ENCODE measurements at regions not wholly inside any gene's neighbourhood (a gene's known extent, or its start where the extent isn't known, plus 50 kb on each side); places are given as distances from the start of the nearest gene placed in this dataset.

- TF ChIP-seq HSF1 (IDR thresholded peaks at IDR 0.05; ENCODE audit: low read depth, low read length): no peak
- no peak for TF ChIP-seq NR2C2 (IDR thresholded peaks at IDR 0.05; ENCODE audit: borderline replicate concordance, control insufficient read depth, insufficient read length, low read depth)
- TF ChIP-seq STAT1 (conservative IDR thresholded peaks at IDR 0.05): no peak
Measured at GRCh38 chr5:67541875-67542274, 345.3 kb upstream of the CD180 start (continued).

GRCh38 chr5:67538855-67539506, 342.4 kb upstream of the CD180 start:
- FAIRE-seq: no peak
- TF ChIP-seq ATF3 (IDR thresholded peaks at IDR 0.05; ENCODE audit: borderline replicate concordance, extremely low read depth, low read depth, low read length) (no peak), SMAD5 (IDR thresholded peaks at IDR 0.05; ENCODE audit: low read depth) (no peak), HDAC6 (IDR thresholded peaks at IDR 0.05; ENCODE audit: unreplicated experiment) (no peak), E2F8 (IDR thresholded peaks at IDR 0.05; ENCODE audit: low read depth, partially characterized antibody) (no peak), ZNF24 (IDR thresholded peaks at IDR 0.05) (no peak), MEF2A (IDR thresholded peaks at IDR 0.05; ENCODE audit: insufficient read depth, low read depth, low read length) (no peak), HSF1 (IDR thresholded peaks at IDR 0.05; ENCODE audit: low read depth, low read length) (no peak), ZBTB40 (IDR thresholded peaks at IDR 0.05; ENCODE audit: borderline replicate concordance) (no peak)

More at GRCh38 chr5:67538855-67539506, 342.4 kb upstream of the CD180 start:
- intact Hi-C loops (cut with micrococcal nuclease; ENCODE audit: unreplicated experiment) (no loop called here), in situ Hi-C loops (cut with MboI) (no loop called here)
- H3K4me1 ChIP-seq (ENCODE audit: control insufficient read depth, insufficient read depth, low read length): no peaks in the 10 kb centered on the region
- no peaks in the 10 kb centered on the region for H3K36me3 ChIP-seq (ENCODE audit: control insufficient read depth in 2 of 2, insufficient read depth in 2 of 2, low read length in 1 of 2)
- H3K4me2 ChIP-seq (ENCODE audit: control insufficient read depth, insufficient read depth): no peak overlapping the region
- no peaks in the 10 kb centered on the region; the same call in 2 of the 3 replicates for H3K9me3 ChIP-seq (replicated peaks; ENCODE audit: control insufficient read depth, insufficient read depth, low read length)
- no peaks in the 10 kb centered on the region for H4K20me1 ChIP-seq (ENCODE audit: control insufficient read depth, insufficient read depth)
- no peak overlapping the region for H3K9ac ChIP-seq (ENCODE audit: control insufficient read depth, insufficient read depth, low read length)
- DNase-seq (ENCODE audit: low read depth, low spot score) (no peak), ATAC-seq (no peak)
- 41% methylated on average over 2 of the region's 2 CpGs for WGBS (ENCODE audit: insufficient coverage, insufficient replicate concordance, low lambda C conversion rate, missing lambda C conversion rate)
- no peak overlapping the region for H3K27ac ChIP-seq (ENCODE audit: control insufficient read depth, insufficient read depth)
- no peaks in the 10 kb centered on the region for H3K79me2 ChIP-seq (ENCODE audit: control insufficient read depth, insufficient read depth, low read length)
- H3K27me3 ChIP-seq (replicated peaks in 1 of 2; ENCODE audit: control insufficient read depth in 2 of 2, insufficient read depth in 2 of 2, low read length in 1 of 2): no peaks in the 10 kb centered on the region
- ChIA-PET POLR2A (no interaction called here), RAD21 (ENCODE audit: unreplicated experiment) (no interaction called here), CTCF (no interaction called here), SMC1A (ENCODE audit: uncharacterized antibody, unreplicated experiment) (no interaction called here)
- H2AFZ ChIP-seq (ENCODE audit: control insufficient read depth, low read depth, low read length): no peak overlapping the region
- no TSS peak for BruUV-seq (replicated peaks)
- H3K4me3 ChIP-seq: no peak overlapping the region
